Stimulated activated CD4-positive, alpha-beta T cell treated with anti-CD3 and anti-CD28 coated beads, Interleukin-2, amount 100 ng/mL, for 4 hours (primary cell): ENCODE measurements at regions not wholly inside any gene's neighbourhood (a gene's known extent, or its start where the extent isn't known, plus 50 kb on each side); places are given as distances from the start of the nearest gene placed in this dataset.

ENCODE experiments used
- DNase-seq: peaks from one replicate; pipeline ENCODE4 v3.0.0-alpha.2; 2020; ENCODE audit warnings: low read depth

- DNase-seq = no peak
These were observed 209.4 kb upstream of the FOXF1 start for GRCh38 chr16:86300746-86301481.

- DNase-seq = no peak
These were observed 207.8 kb upstream of the FOXF1 start for GRCh38 chr16:86302421-86303109.

- DNase-seq = no peak
These were observed 206.3 kb upstream of the FOXF1 start for GRCh38 chr16:86303787-86304678.

- no peak for DNase-seq
These were observed 205.5 kb upstream of the FOXF1 start for GRCh38 chr16:86304868-86305267.

- DNase-seq = no peak
These were observed 204.9 kb upstream of the FOXF1 start for GRCh38 chr16:86305440-86305839.

GRCh38 chr16:86306011-86306644, 204.2 kb upstream of the FOXF1 start:
- no peak for DNase-seq

GRCh38 chr16:86306811-86307513, 203.4 kb upstream of the FOXF1 start:
- DNase-seq = no peak

- no peak for DNase-seq
These were observed 202.8 kb upstream of the FOXF1 start for GRCh38 chr16:86307514-86307903.

- DNase-seq = no peak
These were observed 201.8 kb upstream of the FOXF1 start for GRCh38 chr16:86308514-86308913.

- no peak for DNase-seq
These were observed 196.7 kb upstream of the FOXF1 start for GRCh38 chr16:86313631-86314030.

GRCh38 chr16:86314402-86315025, 195.8 kb upstream of the FOXF1 start:
- no peak for DNase-seq

- no peak for DNase-seq
These were observed 193.1 kb upstream of the FOXF1 start for GRCh38 chr16:86316967-86317812.

- no peak for DNase-seq
These were observed 192.3 kb upstream of the FOXF1 start for GRCh38 chr16:86317813-86318650.

GRCh38 chr16:86319585-86320236, 190.6 kb upstream of the FOXF1 start:
- no peak for DNase-seq

GRCh38 chr16:86320237-86320595, 190.1 kb upstream of the FOXF1 start:
- DNase-seq = no peak

GRCh38 chr16:86321491-86321890, 188.8 kb upstream of the FOXF1 start:
- no peak for DNase-seq

- no peak for DNase-seq
These were observed 188.0 kb upstream of the FOXF1 start for GRCh38 chr16:86322283-86322682.

GRCh38 chr16:86322806-86323205, 187.5 kb upstream of the FOXF1 start:
- DNase-seq = no peak

- DNase-seq = no peak
These were observed 186.0 kb upstream of the FOXF1 start for GRCh38 chr16:86324320-86324719.
